Stimulated activated CD8-positive, alpha-beta memory T cell treated with anti-CD3 and anti-CD28 coated beads, Interleukin-12 subunit alpha, Interleukin-12 subunit beta, amount 100 ng/mL, for 24 hours (primary cell): ENCODE measurements at regions not wholly inside any gene's neighbourhood (a gene's known extent, or its start where the extent isn't known, plus 50 kb on each side); places are given as distances from the start of the nearest gene placed in this dataset.

ENCODE experiments used
- DNase-seq: peaks from one replicate; pipeline ENCODE4 v3.0.0-alpha.2; 2020; ENCODE audit errors: extremely low read depth

DNA sequence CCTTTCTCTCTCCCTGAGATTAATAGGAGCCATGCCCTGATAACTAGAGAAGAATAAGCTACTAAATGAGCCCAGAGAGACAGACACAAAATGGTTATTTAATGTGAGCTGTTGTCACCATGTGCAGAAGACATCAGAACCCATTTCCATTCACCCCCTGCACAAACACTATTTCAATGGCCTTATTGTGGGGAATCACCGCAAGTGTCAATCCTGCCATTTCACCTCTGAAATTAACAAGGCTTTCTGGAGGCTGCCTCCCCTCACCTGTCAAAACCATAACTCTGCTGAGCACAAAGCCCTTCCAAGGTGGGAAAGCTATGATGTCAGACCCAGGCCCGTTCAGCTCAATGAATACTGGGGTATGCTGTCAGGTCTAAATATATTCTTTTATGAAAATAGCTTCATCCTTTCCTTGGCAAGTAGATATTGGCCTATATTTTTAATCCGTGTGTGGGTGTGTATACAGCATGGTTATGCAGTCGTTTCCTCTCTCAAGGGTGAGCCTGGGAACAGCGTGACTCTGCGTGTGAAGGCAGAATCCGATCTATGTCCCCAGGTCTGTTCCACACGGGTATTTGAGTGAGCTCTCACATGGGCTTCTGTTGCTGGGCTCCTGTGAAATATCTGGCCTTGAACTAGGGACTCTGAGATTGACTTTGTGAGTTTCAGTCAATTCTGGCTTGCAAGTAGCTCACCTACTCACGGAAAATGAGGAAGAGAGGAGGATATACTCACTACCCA lies 266.3 kb downstream of the FBXW7 start:
- DNase-seq = no peak

DNA sequence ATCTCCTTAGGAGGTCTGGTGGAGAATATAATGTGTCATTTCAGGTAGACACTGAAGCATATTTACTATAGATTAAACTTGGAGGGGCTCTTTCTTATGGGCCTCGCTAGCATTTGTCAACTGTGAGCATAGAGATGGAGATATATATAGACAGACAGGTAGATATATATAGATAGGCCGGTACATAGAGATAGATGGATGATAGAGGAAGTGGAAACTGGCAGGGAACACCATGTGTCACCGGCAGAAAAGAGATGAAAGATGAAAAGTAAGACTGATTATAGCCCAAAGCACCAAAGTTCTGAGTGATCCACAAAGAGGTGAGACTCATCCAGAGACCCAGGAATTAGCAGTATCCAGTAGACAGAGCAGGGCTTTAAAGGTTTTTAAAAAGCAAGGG lies 268.1 kb downstream of the FBXW7 start:
- DNase-seq = no peak

DNA sequence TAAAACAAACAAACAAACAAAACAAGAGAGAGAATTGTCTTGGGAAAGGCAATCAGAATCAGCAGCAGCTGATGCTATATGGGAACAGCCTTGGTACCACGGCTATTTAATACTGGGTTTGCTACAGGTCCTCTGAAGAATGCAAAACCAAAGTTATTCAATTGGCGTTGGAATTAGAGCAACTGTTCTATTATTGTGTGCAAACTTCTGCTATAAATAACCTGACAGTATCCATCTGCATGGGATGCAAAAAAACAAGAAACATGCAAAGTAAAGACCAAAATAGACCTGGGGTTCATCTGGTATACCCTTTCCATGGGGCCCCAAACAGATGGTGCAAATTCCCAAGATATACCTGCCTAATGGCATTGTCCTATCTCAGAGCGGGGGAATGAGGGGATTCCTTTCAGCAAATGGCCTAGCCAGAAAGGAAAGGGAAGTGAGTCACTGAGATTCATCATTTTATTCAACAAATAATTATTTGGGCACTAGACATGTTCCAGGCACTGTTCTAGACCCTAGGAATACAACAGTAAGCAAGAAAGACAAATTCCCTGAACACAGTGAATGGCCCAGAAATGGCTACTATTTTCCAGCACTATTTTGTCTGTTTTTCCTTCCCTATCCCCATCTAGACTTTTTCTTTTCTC lies 268.9 kb downstream of the FBXW7 start:
- no peak for DNase-seq

DNA sequence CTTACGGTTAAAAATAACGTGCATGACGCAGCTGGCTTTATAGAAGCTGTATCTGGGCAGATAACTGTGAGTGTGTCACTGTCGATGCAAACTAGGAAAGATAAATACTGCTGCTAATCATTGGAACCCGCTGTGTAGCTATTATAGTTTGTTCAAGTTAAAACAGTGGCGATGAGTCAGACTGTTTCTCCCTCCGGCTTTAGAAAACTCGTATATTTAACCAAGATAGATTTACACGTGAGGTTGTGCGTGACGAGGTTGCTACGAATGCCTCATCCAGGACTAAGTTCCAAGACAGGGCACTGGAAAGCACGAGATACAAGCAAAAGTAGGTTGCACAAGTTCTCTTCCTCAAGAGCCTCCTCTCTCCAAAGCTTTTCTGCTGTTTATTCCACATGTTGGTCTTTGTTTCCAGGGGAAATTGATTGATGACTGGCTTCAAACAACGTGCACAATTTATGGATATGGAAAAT lies 270.7 kb downstream of the FBXW7 start:
- no peak for DNase-seq

DNA sequence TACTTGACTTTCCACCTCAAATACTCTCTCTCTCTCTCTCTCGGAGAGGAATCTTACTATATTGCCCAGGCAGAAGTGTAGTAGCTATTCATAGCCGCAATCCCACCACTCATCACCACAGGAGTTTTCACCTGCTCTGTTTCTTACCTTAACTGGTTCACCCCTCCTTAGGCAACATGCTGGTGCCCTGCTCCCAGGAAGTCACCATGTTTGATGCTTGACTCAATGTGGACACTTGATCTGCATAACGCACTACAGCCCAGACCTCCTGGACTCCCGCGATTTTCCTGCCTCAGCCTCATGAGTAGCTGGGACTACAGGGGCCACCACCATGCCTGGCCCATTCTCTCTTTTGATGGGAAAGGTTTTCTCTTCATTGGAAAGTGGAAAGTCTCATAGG lies 271.8 kb downstream of the FBXW7 start:
- no peak for DNase-seq

DNA sequence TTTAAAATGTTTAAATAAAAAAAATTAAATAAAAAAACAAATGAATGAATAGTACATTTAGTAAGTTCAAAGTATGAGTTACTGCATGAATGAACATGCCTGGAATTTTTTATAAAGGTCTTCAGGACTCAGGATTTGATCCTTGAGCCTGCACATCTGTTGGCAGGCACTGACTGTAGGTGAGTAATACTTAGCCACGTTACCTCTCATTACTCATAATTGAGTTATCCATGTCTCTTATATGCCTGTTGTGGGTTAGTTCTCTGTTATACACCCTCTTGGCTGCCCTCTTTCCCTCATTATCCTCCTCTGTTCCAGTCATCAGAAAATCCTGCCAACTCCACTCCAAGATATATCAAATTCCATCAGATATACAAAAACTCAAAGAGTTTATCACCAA lies 276.0 kb downstream of the FBXW7 start:
- DNase-seq = no peak

DNA sequence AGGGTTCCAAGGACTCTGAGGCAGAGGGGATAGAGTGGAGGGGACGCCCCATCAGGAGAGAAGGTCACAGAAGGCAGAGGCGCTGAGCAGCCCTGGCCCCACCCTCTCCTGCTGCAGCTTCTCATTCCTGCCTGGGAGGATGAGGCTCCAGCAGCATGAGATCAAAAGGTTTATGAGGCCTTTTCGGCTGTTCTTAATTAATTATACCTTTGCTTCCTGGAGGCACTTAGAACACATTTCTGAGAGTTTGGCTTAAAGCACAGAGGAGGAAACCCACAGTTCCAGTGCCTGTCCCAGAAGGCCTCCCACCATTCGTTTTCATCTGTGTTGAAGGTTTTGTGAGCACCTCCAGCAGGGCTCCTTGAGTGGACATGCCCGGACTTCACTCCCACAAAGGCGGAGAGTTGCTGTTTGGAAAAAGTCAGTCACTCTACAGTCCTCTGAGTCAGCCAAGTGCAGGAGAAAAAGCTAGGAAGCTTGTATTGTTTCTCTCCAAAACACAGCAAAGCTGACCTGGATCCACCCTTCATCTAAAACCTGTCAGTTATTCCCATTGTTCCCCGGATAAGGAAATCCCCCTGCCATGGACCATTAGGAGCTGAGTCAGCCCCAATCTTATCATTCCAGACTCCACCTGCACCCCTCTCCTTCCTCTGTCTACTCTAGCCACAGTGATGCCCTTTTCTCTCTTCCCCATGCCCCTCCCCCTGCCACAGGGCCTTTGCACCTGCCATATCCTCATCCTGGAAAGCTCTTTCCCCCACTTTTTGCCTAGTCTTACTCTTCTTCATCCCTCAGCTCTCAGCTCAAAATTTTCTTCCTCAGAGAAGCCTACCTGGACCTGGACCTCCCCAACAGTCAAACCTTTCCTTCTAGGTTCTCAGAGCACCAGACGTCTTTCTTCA lies 276.8 kb downstream of the FBXW7 start:
- no peak for DNase-seq

DNA sequence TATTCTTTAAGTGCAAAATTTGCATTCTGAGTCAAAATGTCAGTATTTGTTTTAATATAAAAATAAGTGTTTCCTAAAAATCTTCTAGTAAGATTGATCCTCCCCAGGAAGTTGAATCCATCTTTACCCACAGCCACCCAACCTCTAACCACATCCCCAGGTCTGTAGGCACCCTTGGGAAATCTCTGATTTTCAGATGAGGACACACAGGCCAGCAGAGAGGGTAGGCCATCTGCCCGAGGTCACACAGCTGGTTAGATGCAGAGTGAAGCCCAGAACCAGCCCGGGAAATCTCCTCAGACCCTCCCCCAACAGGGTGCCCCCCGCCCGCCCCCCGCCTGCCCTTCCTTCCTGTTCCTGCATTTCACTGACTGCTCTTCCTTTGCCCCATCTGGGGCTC lies 277.5 kb downstream of the FBXW7 start:
- no peak for DNase-seq

DNA sequence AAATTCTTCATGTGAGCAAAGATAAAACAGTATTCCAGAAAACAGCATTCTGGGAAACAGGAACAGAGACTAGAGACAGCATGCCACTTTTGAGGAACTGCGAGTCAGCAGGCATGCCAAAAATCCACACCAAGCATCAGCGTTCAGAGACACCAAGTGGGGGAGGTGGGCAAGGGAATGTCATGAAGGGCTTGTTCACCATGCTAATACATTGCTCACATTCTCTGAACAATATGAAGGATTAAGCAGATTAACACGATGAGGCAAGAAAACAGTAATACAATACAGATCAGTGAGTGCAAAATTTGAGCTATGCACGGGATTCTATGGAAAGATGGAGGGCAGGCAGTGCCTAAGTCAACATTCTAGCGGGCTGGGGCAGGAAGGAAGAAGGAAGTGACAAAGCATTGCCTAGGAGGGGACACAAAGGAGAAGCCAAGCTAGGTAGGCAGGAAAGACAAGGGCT lies 278.3 kb downstream of the FBXW7 start:
- DNase-seq = no peak

DNA sequence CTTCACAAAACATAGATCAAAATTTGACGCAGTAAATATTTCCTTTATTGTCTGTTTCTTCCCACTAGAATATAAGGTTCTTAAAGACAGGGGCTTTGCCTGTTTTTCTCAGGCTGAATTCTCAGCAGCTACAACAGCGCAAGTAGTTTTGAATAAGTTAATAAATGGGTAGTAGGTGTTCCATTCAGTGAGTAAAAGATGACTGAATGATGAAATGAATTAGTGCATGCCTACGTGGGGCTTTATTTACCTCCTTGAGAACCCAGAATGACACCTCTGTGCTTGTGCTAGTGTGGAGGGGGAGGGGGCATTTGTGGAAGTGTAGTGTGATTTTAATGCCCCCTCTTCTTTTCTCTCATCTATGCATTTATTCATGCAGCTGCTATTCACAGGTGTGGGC lies 278.9 kb downstream of the FBXW7 start:
- DNase-seq = no peak

DNA sequence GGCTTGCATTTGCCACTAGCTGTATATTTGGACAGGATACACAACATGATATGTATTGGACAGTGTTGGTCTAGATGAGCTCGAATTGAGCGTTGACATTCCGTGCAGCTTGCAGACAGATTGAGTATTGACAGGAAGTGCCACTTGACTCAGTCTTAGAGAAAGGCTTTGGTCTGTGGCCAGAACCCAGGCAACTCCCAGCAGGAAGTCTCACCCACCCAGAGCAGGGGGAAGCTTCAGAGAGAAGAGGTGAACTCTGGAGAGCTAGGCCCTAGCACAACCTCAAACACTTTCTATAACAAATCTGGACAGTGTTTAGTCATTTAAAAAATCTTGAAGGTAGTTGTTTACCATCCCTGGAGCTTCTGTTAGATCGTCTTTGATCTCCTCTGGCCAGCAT lies 280.5 kb downstream of the FBXW7 start:
- peak; percentile 16 for DNase-seq

DNA sequence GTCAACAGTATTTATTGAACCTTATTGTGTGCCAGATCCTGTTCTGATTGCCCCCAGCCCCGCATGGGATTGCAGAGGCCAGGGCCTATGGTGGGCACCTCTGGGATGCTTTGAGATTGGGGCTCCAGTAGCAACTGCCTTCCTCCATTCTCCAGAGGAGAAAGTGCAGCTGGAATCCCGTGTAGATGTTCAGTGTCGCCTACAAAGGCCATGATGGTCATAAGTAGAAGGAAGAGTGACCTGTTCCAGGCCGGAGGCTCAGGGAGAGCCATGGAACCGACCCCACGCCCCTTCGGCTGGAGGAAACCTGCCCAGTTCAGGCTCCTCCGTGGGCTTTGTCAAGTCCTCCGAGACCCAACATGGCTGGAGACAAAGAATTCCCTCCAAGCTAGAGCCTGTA lies 287.5 kb downstream of the FBXW7 start:
- no peak for DNase-seq

DNA sequence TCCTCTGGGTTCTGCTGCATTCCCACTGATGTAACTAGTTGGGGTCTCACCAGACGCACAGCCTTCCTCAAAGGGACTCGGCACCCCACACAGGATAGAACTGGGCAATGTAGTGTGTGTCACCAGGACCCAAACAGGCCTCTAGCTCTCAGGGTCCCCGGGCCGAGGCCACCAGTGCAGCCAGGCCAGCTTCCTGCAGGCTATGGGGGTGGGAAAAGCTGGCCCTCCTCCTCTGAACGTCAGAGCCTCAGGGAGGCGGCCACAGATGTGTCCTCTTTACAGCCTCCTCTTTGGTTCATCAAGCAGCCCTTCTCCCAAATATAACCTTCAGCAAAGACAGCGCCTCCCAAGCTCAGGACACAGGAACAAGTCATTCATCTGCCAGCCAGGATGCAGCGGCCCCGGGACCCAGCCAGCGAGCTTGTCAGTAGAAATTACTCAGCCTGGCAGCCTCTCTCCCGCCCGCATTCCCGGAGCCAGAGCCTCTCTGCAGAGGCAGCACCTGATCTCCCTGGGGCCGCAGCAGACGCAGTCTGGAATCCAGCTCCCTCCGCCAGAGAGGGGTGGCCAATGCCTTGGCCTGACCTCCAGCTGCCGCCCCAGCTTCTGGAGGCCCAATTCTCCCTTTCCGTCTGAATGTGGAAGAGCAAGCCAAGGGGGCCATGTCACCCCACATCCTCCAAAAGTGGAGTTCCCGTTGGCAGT lies 288.5 kb downstream of the FBXW7 start:
- DNase-seq = no peak

DNA sequence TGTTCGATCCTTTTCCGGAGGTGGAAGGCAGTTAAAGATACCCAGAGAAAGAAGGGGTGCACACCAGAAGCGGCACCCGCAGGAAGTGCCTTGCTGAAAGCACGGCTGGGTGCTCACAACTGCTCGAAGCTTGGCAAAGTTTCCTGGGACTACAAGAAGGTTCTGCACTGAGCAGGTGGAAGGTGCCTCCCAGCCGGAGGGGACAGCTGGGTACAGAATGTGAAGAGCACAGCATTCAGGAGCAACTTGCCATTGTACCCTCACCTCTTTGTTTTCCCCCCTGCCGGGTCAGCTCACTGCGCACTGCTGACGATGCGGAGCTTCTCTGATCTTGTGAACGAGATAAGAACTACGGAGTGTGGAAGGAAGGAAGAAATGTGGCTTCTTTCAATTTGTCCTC lies 289.2 kb downstream of the FBXW7 start:
- DNase-seq = no peak

DNA sequence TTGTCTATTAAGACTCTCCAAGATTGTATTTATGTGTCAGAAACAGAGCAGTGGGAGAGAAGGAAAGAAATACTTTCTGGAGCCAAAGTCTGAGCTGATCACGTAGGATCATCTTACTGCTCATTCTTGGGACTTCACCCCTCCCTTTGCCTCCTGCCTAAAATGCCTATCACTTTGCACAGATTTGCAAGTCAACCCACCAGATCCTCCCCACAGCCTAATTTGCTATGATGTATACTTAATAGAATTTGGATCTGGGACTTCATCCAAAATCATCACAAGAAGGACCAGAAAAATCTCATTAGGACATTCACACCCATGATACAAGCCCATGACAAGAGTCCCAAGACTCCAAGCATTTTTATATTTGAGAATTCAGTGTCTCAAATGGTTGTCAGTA lies 290.2 kb downstream of the FBXW7 start:
- DNase-seq = no peak

DNA sequence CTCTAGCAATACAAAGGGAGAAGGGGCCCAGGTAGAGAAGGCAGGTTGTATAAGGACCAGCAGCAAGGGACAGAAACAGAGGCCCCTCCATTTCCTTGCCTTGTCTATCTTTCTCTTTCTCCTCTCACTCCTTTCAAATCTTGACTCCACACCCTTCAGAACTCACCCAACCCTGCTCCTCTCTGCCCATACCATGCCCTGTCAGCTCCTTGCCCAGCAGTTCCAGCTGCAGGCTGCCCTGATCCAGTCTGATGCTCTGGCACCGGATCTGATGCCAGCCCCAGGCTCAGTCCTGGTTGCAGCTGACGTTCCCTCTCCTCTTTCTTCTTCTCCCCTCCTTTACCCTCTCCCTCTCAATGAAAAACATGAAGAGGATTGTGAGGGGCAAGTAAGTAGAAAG lies 291.2 kb downstream of the FBXW7 start:
- DNase-seq = no peak

DNA sequence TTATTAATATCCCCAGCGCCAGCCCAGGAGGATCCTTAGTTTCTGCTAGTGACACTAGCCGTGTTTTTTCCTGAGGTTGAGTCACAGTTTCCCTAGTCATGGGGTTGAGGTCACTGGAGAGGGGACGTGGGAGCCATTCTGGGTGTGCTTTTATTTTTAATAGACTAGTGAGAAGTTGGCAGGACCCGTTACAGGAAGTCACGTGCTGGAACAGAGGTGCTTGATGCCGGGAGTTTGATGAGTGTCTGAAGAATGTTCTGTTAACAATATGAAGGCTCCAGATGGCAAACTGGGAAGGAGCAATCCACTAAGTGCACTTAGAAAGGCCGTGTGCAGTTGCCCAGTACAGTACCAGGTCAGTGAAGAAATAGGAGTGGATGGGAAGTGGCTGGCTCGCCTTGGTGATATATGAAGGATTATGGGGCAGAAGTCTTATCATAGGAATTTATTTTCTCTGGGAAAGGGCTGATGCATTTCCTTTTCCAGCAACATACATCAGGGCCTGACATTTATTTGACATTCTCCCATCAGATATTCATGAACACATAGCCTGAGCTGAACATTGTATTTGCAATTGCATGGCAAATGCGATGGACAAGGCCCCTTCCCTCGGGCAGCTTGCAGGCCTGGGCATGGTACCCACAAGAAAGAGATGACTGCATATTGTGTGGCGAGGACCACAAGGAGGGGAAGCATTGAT lies 291.8 kb downstream of the FBXW7 start:
- DNase-seq = no peak

DNA sequence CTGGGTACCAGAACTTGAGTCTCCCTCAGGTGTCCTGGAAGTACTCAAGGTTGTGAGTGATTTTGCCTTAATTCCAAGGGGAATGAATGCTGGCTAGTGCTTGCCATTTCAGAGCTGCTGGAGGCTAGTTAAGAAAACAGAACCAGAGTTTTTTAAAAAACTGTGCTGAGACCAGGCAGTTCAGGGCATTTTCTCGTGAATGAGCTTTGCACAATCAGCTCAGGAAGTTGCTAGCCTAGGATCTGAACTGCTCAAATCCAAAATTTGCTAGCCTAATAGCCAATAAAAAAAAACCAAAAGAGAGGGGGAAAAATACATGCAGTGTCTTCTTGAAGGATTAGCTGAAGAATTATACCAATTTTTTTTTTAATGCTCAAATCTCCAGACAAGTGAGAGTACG lies 292.7 kb downstream of the FBXW7 start:
- no peak for DNase-seq

DNA sequence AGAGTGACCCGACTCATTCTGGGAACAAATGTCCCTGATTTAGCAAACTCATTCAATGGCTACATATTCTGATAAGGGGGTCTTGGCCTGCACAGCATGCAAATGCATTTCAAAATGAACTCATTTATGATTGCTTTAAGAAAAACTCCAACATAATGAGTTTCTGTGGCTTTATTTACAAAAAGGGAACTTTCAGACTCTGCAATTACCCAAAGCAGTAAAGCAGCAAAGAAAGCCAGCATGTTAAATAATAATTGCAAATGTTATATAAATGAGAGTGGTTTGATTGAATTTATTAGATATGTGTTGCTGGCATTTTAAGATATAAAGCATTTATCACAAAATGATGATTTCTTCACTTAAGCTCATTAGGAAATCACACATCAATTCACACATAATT lies 295.7 kb downstream of the FBXW7 start:
- DNase-seq = no peak

DNA sequence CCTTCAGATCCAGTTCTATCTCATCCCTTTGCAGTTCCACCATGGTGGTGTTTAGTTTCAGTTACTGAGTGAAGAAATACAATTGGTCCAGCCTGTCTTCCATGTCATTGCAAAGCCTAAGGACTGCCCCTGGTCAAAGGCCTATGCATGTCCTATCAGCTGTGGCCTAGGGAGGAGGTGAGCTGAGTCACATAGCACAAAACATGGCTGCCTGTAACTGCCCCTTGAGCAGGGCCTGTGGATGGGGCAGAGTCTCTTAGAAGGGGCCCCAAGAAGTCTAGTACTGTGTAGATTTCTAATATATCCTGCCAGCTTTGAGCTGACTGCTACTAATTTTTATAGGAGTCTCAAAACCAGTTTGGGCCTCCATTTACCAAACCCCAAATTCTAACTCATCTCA lies 296.7 kb downstream of the FBXW7 start:
- no peak for DNase-seq

DNA sequence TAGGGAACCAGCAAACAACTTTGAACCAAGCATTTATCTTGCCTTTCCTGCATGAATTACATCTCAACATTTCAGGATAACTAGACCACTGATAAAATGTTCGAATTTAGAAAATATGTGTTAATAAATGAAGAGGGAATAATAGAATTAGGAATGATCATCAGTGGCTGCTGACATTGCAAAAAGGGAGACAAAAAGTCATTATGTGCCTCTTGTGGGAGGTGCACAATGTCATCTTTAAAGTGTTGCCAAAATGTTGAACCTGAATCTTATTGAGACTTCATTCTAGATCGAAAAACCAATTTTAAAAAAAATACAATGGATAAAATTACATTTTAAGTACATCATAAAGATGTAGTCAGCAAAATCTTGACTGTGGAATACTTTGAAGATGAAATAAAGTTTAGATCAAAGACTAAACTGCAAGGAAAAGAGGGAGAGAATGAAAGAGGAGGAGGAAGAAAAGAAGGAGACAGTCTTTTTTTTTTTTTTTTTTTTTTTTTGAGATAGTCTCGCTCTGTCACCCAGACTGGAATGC lies 299.3 kb downstream of the FBXW7 start:
- no peak for DNase-seq
